Duodenal mucosa (tissue), 2 donors: ENCODE measurements at regions not wholly inside any gene's neighbourhood (a gene's known extent, or its start where the extent isn't known, plus 50 kb on each side); places are given as distances from the start of the nearest gene placed in this dataset.

Source experiments
- H3K27ac ChIP-seq: one replicate; pipeline ENCODE4 v1.7.0; 2013; ENCODE audit warnings: low read depth, low read length
- H3K27me3 ChIP-seq, 2 donors: one replicate each; pipeline ENCODE4 v1.7.0; 2013; ENCODE audit warnings: low read length in 2 of 2, control low read depth in 1 of 2; ENCODE audit not compliant: insufficient read depth in 2 of 2, control insufficient read depth in 1 of 2
- H3K36me3 ChIP-seq, 2 donors: one replicate each; pipeline ENCODE4 v1.7.0; 2013; ENCODE audit warnings: low read length in 2 of 2, control low read depth in 1 of 2; ENCODE audit not compliant: insufficient read depth in 2 of 2, control insufficient read depth in 1 of 2
- H3K4me1 ChIP-seq, 2 donors: one replicate each; pipeline ENCODE4 v1.7.0; 2013; ENCODE audit warnings: low read length in 2 of 2, control low read depth in 1 of 2; ENCODE audit not compliant: insufficient read depth in 2 of 2, control insufficient read depth in 1 of 2
- H3K4me3 ChIP-seq, 2 donors: one replicate each; pipeline ENCODE4 v1.7.0; 2013; ENCODE audit warnings: low read length in 2 of 2, low read depth in 1 of 2
- H3K9ac ChIP-seq, 2 donors: one replicate each; pipeline ENCODE4 v1.7.0; 2013; ENCODE audit warnings: low read length in 2 of 2, low read depth in 1 of 2
- H3K9me3 ChIP-seq, 2 donors: one replicate each; pipeline ENCODE4 v1.7.0; 2013; ENCODE audit warnings: low read length in 2 of 2, control low read depth in 1 of 2; ENCODE audit not compliant: control insufficient read depth in 1 of 2

DNA sequence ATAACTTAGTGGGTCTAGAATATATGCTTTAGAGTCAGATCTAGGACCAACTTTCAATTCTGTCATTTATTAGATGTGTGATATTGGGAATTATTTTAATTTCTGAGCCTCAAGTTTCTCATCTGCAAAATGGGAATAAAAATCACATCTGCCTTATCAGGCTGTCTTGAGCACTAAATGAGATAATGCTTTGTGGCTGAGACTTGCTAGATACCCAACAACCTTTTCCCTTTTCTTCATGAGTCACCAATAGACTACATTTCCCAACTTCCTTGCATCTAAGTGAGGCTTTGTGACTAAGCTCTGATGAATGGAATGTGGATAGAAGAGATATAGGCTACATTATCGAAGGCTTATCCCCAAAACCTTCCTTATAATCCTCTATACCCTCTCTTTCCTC, 220.7 kb upstream of the SESN3 start:
- Histone ChIP-seq H3K27me3 (no peaks in the 10 kb centered on the region), H3K27ac (no peak overlapping the region), H3K9me3 (no peaks in the 10 kb centered on the region), H3K4me1 (no peaks in the 10 kb centered on the region), H3K36me3 (no peaks in the 10 kb centered on the region), H3K4me3 (no peak overlapping the region), H3K9ac (no peak overlapping the region)

DNA sequence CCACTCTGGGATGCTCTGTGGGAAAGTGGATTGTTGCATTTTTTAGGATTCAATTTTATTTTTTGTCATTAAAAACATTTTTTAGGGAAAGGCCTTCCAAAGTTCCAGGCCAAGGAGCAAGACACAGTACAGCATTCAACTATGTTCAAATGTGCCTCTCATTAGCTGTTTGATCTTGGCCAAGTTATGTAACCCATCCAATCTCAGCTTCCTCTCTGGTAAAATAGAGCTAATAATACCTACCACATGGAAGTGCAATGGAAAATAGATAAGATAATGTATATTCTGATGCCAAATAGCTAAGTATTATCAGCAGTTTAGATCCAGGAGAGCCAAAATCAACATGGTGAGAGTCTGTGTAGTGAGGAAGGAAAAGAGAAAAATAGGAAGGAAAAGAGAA, 220.3 kb upstream of the SESN3 start:
- Histone ChIP-seq H3K9me3 (no peaks in the 10 kb centered on the region), H3K36me3 (no peaks in the 10 kb centered on the region), H3K27me3 (no peaks in the 10 kb centered on the region), H3K4me3 (no peak overlapping the region), H3K27ac (no peak overlapping the region), H3K9ac (no peak overlapping the region), H3K4me1 (no peaks in the 10 kb centered on the region)

DNA sequence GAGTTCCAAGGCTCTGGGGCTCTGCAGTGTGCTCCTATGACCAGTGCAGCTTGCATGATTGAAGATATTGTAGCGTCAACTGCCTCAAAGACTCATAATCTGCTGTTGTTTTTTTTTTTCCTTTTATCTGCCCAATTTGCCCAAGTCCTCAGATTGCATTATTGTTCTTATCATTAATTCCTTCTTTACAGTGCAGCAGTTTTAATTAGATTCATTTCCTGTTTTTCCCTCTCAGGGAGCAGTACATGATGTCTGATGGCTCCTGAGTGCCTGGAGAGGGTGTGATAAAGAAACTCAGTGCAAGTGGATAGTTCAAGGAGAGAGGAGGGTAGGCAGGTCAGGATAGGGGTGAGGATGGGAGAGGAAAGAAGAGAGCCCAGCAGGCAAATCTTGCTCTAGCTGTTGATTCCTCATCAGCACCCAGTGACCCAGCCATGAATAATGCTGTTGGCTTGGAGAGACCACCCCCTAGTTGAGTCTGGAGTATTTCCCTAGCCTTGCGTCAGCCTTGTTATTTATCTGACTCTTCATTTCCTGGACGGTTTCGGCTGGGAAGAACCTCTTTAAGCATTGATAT, 219.6 kb upstream of the SESN3 start:
- Histone ChIP-seq H3K4me3 (no peak overlapping the region), H3K9me3 (no peaks in the 10 kb centered on the region), H3K27ac (no peak overlapping the region), H3K27me3 (no peaks in the 10 kb centered on the region), H3K4me1 (no peaks in the 10 kb centered on the region), H3K9ac (no peak overlapping the region), H3K36me3 (no peaks in the 10 kb centered on the region)

DNA sequence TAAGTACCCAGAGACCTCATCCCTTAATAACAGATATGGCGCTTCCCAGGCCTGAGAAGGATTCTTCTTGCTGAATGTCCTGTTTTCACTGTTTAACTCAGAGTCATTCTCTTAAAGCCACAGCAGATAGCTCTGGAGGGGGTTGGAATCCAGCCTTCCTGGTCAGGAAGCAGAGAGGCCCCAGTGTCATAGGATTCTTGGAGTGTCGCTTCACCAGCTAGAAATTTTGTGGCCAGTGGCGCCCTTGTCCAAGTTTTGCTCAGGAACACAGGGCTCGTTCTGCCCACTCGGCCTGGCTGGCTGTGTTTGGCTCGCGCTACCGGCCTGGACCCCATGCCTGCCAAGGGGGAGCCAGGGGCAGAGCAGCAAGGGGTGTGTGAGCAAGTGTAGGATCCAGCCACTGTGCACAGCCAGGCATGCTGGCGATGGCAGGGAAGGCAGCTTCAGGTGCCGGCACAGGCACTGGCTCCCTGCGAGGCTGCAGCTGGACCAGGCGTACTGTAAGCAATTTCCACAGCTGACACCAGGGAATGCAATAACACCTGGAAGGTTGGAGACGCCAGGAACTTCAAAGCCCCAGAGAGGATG, 214.8 kb upstream of the SESN3 start:
- Histone ChIP-seq H3K27ac (no peak overlapping the region), H3K4me1 (no peaks in the 10 kb centered on the region), H3K4me3 (no peak overlapping the region), H3K36me3 (no peaks in the 10 kb centered on the region), H3K27me3 (no peaks in the 10 kb centered on the region), H3K9ac (no peak overlapping the region), H3K9me3 (no peaks in the 10 kb centered on the region)

DNA sequence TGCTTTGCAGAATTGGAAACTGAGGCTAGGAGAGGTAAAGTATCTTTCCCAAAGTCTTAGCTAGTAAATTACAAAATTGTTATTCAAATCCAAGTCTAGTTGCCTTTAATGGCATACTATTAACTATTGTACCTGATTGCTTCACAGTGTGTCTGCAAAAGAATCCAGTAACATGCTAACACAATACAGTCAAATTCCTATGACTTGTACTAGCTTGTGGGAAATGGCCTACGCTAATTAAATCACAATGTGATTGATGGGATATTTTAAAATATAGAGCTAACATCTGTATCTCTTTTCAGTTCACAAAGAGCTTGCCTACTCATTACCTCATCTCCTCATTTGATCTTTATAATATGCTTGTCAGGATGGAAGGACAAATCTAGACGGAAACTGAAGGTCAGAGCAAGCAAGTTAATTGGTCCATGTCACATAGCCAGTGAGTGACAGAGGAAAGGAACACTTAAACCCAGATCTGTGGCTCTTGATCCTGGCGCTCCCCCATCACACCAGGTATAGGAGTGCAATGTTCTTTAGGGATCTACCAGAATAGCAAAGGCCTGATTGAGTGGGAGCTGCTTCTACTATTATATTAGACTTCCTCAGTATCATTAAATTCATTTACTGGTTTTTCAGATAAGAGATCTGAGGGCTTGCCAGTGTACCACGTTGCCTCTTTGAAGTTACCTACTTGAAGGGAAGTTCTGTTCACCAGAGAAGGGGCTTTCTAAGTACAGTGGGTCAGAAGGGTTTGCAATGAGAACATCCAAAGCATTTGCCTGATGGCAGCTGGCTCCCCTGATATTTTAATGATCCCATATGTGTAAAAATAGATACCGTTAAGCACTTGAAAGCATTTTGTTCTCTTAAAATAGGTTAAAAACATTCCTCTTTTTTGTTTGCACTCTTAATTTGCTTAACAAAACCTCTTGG, 213.6 kb upstream of the SESN3 start:
- Histone ChIP-seq H3K36me3 (no peaks in the 10 kb centered on the region), H3K4me1 (no peaks in the 10 kb centered on the region), H3K27me3 (no peaks in the 10 kb centered on the region), H3K27ac (no peak overlapping the region), H3K4me3 (no peak overlapping the region), H3K9me3 (no peaks in the 10 kb centered on the region), H3K9ac (no peak overlapping the region)

DNA sequence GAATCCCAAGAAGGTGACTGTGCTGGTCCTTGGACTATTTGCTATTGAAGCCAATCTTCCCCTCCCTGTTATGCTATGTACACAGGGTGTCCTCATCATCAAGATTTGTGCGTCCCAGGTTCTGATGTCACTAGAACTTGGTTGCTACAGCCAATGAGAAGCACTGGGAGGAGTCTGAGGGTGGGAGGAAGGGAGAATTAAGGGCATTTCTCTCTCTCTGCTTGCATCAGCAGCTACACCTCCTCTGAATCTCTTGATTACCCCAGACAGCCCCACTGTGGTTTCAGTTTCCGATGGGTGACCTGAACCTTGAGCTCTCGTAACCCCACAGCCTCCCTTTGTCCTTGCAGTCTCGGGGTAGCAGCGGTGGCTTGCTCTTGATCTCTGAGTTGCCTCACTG, 212.4 kb upstream of the SESN3 start:
- no peaks in the 10 kb centered on the region for H3K36me3 ChIP-seq
- H3K27ac ChIP-seq = no peak overlapping the region
- no peaks in the 10 kb centered on the region for H3K27me3 ChIP-seq
- H3K9ac ChIP-seq = no peak overlapping the region
- H3K4me3 ChIP-seq = no peak overlapping the region
- H3K4me1 ChIP-seq = no peaks in the 10 kb centered on the region
- H3K9me3 ChIP-seq = no peaks in the 10 kb centered on the region

DNA sequence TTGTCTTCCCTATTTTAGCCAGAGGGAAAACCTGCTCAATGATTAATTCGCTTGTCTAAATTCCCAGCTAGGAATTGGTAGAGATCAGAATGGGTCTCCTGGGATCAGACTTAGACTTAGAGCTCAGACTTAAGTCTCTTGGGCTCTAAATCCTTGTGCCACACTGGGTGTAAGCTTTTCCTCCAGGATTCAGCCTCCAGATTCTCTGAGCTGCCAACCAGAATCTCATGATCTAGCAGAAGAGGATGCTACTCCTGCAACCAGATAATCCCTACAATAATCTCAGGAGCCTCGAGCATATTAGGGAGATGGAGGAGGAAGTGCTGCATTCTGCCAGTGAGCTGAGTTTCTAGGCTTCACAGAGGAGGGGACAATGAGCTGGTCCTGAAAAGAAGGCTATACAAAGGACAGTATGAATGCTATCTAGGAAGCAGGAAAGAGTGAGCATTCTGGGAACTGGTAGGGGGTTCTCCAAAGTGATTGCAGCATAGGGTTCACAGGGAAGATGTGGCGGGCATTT, 211.6 kb upstream of the SESN3 start:
- no peaks in the 10 kb centered on the region for H3K9me3 ChIP-seq
- H3K9ac ChIP-seq = no peak overlapping the region
- no peak overlapping the region for H3K4me3 ChIP-seq
- H3K4me1 ChIP-seq = no peaks in the 10 kb centered on the region
- no peak overlapping the region for H3K27ac ChIP-seq
- no peaks in the 10 kb centered on the region for H3K27me3 ChIP-seq
- H3K36me3 ChIP-seq = no peaks in the 10 kb centered on the region

DNA sequence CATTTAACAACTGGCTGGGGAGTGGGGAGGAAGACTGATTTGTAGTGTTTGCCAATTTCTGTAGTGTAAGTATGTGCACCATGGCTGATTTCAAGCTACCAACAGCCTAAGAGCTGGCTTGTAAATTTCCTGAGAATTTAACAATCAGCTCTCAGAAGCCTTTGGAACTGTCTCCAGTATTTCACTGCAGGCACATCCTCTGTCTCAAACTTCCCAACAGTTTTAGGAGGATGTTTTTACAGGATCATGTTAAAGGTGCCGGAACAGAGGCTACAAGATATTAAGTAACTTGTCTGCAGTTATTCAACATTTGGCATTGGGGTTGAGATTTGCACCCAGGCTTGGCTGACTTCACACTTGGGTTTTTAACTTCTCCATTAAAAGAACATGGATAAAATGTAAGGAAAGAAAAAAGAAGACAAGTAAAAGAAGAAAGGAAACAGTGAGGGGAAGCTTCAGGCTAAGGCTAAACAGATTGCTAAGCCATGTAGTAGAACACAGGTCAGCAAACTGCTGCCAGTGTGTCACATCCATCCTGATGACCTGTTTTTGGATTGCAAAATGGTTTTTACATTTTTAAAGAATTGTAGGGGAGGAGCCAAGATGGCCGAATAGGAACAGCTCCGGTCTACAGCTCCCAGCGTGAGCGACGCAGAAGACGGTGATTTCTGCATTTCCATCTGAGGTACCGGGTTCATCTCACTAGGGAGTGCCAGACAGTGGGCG, 204.8 kb upstream of the SESN3 start:
- Histone ChIP-seq H3K9ac (no peak overlapping the region), H3K4me1 (no peaks in the 10 kb centered on the region), H3K27me3 (no peaks in the 10 kb centered on the region), H3K36me3 (no peaks in the 10 kb centered on the region), H3K27ac (no peak overlapping the region), H3K4me3 (no peak overlapping the region), H3K9me3 (no peaks in the 10 kb centered on the region)

DNA sequence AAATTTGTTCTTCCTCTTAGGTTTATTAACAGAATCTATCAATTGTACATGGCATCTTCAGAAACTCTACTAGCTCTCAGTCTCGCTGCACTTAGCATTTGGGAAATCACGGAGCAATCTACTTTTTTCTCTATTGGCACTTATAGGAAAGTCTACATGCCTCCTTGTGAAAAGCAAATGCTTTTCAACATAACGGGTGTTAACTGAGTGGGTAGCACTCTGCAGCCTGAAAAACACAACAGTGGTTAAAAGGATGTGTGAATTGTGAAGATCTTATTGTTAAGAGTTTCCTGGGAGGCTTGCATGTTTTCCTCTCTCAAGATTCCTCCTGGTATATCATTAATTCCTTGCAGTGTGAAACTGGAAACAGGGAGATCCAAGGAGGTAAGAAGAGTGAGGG, 204.2 kb upstream of the SESN3 start:
- Histone ChIP-seq H3K27me3 (no peaks in the 10 kb centered on the region), H3K9ac (no peak overlapping the region), H3K27ac (no peak overlapping the region), H3K36me3 (no peaks in the 10 kb centered on the region), H3K9me3 (no peaks in the 10 kb centered on the region), H3K4me3 (no peak overlapping the region), H3K4me1 (no peaks in the 10 kb centered on the region)
